ENCODE measurements at regions not wholly inside any gene's neighbourhood (a gene's known extent, or its start where the extent isn't known, plus 50 kb on each side); places are given as distances from the start of the nearest gene placed in this dataset.

DNA sequence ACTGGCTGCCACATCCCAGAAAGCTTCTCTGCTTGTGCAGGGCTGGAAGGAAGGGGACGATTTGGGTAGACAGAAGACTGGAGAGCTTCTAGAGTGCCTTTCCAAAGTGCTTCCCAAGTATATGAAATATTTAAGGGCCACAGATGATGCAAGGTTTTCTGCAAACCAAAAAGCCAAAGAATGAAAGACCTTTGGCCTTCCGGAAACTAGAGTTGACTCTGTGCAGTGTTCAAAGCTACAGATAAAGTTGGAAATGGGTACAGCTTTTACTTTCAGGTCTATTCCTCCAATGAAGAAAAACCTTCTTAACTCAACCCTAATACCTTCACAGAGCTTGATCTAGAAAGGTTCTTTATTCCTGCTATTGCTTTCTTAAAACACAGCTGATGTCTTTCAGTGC lies 253.0 kb upstream of the KLHL29 start:
- no peak for DNase-seq (ENCODE audit: low spot score)

DNA sequence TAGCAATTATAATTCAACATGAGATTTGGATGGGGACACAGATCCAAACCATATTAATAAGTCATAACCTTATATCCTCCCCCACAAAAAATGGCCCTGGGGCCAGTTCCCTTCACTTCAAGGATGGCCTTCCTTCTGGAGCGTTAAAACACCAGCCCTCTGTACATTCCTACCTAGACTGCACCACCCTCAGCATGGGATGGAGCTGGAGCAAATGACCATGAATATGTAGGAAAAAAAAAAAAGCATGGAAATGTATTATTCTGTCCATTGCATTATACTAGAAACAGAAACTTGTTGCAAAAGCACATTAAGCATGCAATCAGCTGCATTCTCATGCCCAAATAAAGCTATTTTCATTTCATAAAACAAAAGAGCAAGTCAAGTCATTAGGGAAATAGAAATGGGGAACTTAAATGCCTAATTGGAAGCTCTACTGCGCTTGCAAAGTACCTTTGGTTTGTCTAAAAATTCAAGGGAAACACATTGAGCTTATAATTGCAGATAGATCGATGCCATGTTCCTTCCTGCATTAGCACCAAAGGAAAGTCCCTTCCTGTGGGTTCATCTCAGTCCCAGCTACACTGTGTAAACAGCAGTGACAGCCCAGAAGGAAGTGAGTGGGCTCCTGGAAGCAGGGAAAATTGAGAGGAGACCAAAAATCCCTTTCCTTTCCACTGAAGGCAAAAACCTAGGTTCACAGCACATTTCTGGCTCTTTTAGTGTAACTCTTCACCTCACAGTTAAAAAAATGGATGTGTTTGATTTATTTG lies 252.0 kb upstream of the KLHL29 start:
- DNase-seq (ENCODE audit: low spot score) = no peak

DNA sequence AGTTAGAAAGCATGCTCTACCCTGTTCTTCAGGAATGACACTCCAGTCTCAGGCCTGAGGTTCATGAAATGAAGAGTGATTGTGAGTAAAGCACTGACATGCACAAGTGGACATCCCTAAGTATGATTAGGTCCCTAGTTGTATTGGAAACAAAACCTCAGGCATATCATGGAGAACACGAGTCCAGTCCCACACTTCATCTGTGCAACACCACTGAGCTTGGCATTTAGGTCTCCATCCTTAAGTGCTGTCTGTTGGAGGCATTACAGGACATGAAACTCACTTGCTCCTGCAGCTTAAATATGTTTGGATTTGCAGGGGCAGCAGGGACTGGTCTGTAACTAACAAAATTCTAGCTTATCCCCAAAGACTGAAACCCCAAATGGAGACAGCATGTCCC lies 250.3 kb upstream of the KLHL29 start:
- DNase-seq (ENCODE audit: low spot score) = no peak

DNA sequence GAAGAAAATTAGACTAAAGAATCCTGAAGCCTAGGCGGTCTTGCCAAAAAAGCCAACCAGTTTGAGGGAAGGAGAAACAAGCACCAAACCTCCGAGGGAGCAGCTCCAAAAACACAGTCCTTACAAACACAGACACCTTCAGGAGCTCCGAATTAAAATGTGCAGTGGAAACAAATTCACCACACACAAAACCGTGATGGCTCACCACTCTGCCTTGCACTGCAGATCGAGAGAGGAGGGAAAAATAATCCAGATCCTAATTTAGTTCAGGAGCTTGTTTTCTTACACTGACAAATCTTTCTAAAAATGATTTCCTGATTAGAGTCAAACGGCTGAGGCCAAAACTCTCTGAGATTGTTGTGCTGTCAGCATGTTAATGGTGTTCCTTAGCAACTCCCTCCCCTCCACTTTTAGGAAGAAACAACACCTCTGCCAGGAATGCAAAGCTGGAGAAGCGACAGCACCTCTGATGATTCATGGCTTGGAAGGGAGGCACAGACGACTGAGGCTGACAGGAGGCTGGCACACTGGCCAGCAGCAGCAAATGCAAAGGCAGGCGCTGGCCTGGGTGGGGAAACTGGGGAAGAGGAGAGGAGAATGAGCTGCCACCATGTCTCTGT lies 249.4 kb upstream of the KLHL29 start:
- DNase-seq (ENCODE audit: low spot score) = no peak

DNA sequence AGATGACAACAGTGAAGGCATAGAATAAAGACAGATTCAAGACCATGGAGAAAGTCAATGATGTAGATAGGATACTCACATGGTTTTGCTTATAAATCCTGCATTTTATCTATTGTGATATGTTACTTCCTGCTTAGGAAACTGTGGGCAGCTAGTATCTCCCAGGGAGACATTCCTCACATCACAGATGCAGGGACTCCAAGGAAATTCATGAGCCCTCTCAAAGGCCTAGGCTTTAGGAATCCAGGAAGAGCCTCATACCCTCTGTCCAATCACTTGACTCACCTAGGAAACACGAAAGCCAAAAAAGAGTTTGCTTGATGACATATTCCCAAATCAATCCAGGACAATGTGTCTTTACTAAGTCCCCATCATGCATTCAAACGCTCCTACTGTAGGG lies 247.8 kb upstream of the KLHL29 start:
- DNase-seq (ENCODE audit: low spot score) = no peak

DNA sequence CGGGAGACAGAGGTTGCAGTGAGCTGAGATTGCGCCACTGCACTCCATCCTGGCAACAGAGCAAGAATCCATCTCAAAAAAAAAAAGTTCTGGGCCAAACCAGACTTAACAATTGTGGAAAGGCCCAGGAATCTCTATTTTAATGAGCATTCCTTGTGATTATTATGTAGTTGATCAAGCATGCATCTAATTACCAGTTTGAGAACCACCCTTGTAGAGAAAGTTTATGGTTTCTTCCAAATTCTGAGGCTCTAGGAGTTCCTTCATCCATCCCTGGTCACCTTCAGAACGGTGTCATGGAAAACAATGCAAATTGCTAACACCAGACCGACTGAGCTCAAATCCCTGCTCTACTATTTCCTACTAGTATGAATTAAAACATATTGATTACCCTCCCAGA lies 246.3 kb upstream of the KLHL29 start:
- DNase-seq (ENCODE audit: low spot score) = no peak

DNA sequence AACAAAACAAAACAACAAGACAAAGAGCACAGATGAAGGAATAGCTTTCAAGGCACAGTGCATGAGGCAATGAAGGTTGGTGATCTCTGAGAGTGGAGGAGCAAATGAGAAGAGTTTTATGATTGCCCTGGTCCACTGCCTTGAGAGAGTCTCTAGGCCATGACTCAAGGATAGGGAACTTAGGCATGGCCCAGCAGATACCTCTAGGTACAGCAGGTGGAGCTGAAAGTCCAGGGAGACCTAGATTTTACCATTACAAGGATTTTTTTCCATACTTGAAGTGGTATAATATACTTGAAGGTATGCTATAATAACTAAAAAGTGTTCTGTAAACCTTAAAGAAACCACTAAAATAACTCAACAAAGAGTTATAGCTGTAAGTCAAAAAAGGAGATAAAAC lies 239.5 kb upstream of the KLHL29 start:
- DNase-seq (ENCODE audit: low spot score) = no peak

DNA sequence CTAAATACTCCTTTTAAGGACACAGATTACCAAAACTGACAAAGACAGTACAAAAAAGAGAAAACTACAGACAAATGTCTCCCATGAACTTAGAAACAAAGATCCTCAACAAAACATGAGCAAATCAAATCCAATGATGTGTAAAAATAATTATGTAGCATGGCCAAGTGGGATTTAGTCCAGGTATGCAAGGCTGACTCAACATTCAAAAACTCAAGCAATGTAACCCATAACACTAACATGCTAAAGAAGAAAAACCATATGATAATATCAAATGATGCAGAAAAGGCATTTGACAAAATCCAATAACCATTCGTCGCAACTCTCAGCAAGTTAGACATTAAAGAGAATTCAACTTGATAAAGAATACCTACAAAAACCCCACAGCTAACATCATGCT lies 239.0 kb upstream of the KLHL29 start:
- no peak for DNase-seq (ENCODE audit: low spot score)

DNA sequence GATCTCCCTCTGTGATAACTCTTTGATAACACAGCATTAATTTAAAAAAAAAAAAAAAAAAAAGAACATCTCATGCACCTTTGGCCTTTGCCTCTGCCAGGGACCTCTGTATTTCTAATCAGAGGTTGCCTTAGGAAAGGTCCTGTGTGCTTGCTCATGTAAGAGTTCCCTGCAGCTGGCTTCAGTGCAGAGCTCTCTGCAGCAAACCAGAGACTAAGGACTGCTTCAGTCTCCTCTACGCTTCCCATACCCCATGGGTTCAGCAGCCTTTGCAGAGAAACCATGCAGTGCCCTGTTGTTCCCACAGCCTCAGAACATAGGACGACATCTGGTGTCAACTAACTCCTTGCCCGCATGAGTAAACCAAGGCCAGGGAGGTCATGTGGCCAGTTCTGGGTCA lies 236.6 kb upstream of the KLHL29 start:
- DNase-seq (ENCODE audit: low spot score) = no peak

DNA sequence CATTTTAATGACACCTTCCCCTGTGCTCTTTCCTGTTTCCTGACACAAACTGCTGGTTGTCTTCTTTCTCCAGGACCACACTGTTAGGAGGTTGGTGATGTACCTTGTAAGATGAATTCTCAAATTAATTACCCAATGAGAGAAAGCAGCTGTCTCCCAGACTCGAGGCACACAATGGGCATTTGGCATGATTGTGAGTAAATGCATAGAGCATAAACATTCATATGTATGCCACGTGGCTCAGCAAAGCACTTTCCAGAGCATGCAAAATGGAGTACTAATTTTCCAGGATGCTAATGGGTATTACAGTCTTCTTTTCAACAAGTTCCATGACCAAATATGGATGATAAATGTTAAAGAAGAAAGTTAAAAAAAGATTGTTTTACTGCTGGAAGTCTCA lies 235.2 kb upstream of the KLHL29 start:
- no peak for DNase-seq (ENCODE audit: low spot score)

DNA sequence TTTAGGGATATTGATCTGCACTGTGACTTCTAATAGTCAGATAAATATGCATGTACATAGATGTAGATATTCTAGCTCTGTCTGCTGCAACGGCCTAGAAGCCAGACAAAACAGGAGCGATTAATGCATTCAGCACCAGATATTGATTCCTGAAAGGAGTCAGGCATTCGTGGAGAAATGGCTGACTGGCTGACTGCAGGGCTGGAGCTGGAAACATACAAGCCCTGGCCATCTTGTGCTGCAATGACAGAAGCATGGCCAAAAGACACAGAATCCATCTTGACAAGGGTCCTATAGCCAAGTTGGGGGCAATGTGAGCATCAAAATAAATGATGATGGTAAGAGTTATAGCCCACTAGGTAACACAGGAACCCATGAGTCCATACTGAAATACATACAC lies 231.5 kb upstream of the KLHL29 start:
- DNase-seq (ENCODE audit: low spot score) = no peak

DNA sequence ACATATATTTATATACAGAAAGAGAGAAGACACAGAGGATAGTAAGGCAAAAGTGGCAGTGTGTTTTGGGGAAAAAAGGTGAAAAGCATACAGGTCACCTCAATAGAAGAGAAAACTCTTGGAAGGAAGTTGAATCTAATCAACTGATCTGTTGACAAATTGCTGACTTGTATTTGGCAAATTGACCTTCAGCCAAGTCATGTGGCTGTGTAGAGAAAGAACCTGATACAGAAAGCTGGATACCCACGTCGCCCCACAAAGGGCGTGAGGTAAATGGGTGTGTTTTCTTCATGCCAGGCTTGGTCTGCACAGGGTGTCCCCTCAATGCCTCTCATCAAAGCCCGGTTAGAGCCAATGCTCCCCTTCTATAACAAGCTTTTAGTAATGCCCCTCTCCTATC lies 230.0 kb upstream of the KLHL29 start:
- no peak for DNase-seq (ENCODE audit: low spot score)

DNA sequence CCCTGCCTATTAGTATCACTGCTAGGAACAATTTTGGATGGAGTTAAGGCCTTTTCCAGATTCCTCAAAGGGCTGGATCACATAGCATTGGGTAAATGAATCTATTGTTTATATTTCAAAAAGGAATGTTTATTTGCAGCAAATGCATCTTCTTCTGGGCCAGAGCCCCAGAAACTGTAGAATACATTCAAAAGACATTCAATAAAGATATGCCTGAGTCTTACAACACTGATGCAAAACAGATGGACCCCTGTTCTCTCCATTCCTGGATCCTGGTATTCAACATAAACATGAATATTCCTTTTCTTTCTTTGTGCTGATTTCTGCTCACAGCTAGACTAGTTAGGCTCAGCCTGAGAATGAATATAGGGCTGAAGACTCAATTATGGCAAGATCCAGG lies 227.2 kb upstream of the KLHL29 start:
- DNase-seq (ENCODE audit: low spot score) = no peak

DNA sequence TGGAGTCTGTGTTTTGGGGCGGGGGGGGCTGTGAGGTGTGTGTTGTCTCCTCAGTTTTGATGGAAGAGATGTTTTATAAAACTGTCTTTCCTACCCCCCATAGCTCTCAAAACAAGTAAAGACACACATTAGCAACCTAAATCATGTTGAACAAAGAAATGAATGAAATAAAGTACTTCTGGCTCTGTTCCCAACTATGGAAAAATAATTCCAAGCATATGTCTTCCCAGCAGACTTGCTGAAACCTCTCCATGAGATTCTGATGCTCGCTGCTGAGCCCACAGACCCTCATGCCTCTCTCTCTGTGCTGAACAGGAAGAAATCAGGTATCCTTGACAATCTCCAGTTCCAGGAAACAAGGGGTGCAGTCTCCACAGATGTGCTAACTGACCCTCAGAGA lies 226.7 kb upstream of the KLHL29 start:
- DNase-seq (ENCODE audit: low spot score) = no peak

DNA sequence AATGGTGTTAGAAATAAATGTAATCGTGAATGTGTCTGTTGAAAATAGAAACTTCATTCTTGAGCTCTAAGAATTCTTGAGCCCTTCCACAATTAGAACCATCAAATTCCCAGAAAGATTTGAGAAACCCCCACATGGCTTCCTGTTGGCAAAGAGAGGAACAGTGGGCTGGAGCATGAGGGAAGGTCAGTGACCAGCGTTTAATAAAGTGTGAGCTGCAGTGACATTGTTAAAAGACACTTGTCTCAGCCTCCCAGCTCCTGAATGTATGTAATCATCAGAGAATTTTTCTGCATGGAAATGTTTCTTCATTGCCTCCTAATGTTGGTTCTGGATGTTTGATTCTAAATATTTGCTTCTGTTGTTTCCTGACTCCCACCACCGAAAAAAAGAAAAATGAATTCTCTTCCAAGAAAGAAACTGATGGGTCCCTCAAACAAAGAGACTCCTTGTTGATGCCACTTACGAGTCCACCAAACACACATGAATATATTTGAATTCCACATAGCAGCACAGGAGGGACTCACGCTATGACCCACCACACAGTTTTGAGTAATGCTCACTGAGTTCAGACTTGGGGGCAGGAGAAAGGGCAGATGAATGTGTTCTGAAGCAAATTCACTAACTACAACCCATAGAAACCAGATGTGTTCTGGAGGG lies 225.1 kb upstream of the KLHL29 start:
- no peak for DNase-seq (ENCODE audit: low spot score)

DNA sequence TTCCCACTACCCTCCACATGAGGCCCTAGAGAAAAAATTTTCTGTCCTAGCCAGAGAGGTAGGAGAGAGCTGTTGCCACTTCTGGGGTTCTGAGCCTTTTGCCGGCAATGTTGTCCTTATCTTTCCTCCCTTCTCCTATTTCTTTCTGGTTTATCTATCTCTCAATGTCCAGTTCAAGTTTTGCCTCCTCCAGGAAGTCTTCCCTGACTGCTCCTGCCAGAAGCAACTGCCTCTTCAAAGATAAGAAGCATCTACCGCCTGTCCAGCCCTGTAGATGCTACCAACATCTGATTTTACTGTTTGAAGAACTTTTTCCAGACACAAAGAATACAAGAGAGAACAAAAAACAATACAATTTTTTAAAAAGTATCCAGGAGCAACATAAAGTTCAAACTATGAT lies 220.8 kb upstream of the KLHL29 start:
- no peak for DNase-seq (ENCODE audit: low spot score)

DNA sequence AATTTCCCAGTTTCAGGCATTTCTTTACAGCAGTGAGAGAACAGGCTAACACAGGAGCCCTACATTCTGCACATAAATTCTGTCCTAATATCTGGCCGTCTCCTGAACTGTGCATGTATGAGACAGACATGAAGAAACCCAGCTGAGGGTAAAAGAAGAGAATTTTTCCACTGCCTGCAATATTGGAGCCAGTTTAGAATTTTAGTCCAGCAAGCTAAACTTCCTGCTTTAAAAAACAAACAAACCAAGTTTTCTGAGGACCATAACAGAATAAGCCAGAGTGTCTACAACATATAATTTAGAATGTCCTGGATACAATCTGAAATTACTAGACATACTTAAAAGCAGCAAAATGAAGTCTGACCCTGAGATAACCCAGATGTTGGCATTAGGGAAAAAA lies 215.1 kb upstream of the KLHL29 start:
- DNase-seq (ENCODE audit: low spot score) = no peak

DNA sequence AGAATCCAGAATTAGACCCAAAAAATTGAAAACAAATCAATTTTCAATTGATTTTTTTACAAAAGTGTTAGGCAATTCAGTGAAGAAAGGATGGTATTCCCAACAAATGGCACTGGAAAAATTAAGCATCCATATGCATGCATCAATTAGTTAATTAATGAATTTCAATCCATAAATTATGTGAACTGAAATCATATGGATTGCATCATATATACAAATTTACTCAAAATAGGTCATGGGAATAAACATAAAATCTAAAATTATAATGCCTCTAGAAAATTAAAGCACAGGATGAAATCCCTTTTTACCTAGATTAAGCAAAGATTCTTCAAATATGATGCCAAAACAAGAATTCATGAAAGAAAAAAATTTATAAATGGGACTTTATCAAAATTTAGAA lies 213.9 kb upstream of the KLHL29 start:
- DNase-seq (ENCODE audit: low spot score) = no peak

DNA sequence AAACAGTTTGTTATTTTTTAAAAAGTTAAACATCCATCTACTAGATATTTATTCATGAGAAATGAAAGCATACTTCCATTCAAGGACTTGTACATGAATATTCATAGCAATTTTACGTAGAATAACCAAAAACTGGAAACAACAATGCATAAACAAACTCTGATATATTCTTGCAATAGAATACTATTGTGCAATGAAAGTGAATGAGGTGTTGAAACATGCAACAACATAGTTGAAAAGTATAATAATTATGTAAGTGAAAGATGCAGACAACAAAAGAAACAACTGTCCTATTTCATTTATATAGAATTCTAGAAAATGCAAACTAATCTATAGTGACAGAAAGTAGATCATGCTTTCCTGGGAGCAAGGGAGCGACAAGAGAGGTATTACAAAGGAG lies 206.6 kb upstream of the KLHL29 start:
- no peak for DNase-seq (ENCODE audit: low spot score)

DNA sequence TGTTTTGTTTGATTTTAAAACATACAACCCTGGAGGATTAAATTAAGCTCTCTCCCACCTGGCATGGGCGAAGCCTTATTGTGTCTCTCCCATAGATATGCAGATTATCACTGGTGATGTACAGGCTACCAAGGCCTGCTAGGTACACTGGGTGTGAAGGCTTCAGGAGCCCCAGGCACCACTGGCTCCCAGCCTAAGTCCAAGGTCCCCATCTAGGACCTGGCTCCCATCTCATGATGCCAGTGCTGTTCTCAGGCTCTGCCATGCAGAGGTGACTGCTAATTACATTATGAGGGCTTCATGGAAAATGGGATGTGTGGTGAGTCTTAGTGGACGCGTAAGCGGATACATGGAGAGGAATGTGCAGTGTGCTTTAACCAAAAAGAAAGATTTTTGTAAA lies 201.2 kb upstream of the KLHL29 start:
- DNase-seq (ENCODE audit: low spot score) = no peak

DNA sequence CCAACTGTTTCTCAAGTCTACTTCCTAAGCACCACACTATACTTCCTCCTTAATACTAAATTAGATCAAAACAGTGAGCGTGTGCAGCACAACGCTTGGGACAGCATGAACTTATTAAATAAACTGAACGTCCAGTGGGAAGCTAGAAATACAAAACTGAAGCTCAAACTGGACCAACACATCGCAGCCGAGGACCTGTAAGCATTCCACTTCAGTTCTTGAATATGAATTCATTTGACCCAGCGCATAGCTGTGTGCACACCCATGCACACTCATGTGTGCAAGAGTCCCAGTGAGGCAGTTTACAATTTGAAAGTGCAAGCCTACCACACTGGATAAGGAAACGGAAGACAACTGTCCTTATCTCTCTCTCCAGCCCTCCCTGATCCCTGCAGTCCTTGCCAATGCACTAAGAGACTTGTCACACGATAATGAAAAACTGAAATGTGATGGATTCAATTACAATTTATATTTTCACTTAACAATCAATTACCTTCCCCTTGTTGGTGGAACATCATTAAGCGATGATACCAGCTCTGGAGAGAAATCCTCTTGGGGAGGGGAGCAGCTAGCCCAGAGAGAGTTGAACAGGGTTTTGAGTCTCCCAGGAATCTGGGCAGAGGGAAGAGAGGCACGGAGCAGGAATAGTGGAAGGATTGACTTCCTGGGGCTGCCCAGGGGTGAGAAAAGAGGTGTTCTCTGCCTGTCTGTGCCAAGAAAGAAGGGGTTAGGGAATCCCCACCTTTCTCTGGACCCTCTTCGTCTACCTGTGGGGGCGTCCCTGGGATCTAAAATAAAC lies 186.5 kb upstream of the KLHL29 start:
- no peak for DNase-seq (ENCODE audit: low spot score)

DNA sequence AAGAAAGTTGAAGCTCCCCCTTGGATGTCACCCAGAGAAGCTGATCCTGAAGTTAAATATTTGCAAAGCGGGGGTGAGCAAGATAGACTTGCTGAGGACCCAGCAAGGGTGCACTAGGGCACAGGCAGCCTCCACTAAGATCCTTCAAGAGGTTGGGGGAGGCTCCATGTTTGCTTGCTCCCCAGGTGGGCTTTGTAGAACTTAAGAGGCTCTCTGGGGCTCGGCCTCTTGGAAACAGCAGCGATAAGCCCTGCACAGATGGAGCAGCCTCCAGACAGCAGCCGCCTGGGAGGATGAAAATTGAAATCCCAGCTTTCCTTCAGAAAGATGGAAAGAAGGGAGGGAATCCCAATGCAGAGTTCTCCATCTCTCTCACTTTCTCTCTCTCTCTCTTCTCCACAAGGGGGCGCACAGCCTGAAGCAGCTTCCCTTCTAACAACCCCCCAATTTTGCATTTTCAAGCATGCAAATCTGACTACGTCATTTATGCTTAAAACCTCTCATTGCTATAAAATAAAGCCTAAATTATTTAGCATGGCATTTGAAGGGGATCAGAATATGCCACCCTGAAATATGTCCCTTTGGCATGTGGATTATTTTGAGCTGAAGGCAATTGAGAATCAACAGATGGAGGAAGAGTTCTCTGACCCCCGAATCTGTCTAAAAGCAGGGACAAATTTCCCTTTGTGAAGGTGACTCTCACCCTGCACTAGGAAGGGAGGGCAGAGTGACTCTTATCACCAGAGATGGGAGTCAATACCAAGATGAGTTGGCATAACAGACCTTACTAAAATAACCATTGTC lies 185.7 kb upstream of the KLHL29 start:
- DNase-seq (ENCODE audit: low spot score) = no peak

Measured in CD4-positive, alpha-beta T cell treated with Interleukin-6 at 100 ng/mL for 8 hours (primary cell).